ENCODE measurements at regions not wholly inside any gene's neighbourhood (a gene's known extent, or its start where the extent isn't known, plus 50 kb on each side); places are given as distances from the start of the nearest gene placed in this dataset.

DNA sequence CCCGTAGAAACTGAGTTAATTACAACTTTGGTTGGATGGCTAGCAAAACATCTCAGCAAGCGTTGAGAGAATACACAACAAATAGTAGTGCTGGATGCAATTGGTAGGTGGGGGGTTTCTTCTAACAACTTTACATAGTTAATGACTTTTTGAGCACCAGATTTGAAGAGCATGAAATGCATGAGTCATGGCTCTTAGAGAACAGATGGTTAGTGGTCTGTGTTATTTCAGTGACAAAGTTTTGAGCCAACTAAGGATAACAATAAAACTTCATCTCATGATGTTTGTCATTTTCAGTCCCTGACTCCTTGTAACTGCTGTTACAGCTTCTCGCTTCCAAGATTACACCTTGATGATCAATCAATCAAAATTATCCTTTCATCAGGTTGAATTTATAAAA is 399.0 kb upstream of the BRINP1 start:
- Histone ChIP-seq H3K27ac (no peak overlapping the region), H3K9me3 (replicated peaks) (no peaks in the 10 kb centered on the region)

GRCh38 chr9:119765632-119766175 is 396.5 kb upstream of the BRINP1 start:
- Histone ChIP-seq H3K27ac (no peak overlapping the region), H3K4me1 (replicated peaks) (no peaks in the 10 kb centered on the region), H3K4me3 (no peak overlapping the region), H3K27me3 (replicated peaks) (no peaks in the 10 kb centered on the region), H3K36me3 (no peaks in the 10 kb centered on the region), H3K9me3 (replicated peaks) (no peaks in the 10 kb centered on the region)
- no peak for DNase-seq (ENCODE audit: low read depth in 1 of 2, low spot score in 2 of 2)

More for the DNA sequence above, 399.0 kb upstream of the BRINP1 start:
- Histone ChIP-seq H3K27me3 (replicated peaks) (no peaks in the 10 kb centered on the region), H3K36me3 (no peaks in the 10 kb centered on the region), H3K4me3 (no peak overlapping the region), H3K4me1 (replicated peaks) (no peaks in the 10 kb centered on the region)
- DNase-seq (ENCODE audit: low read depth in 1 of 2, low spot score in 2 of 2), result no peak

GRCh38 chr9:119763260-119763659 is 394.0 kb upstream of the BRINP1 start:
- Histone ChIP-seq H3K36me3 (no peaks in the 10 kb centered on the region), H3K4me1 (replicated peaks) (no peaks in the 10 kb centered on the region), H3K27ac (no peak overlapping the region), H3K4me3 (no peak overlapping the region), H3K27me3 (replicated peaks) (no peaks in the 10 kb centered on the region), H3K9me3 (replicated peaks) (no peaks in the 10 kb centered on the region)
- no peak for DNase-seq (ENCODE audit: low read depth in 1 of 2, low spot score in 2 of 2)

DNA sequence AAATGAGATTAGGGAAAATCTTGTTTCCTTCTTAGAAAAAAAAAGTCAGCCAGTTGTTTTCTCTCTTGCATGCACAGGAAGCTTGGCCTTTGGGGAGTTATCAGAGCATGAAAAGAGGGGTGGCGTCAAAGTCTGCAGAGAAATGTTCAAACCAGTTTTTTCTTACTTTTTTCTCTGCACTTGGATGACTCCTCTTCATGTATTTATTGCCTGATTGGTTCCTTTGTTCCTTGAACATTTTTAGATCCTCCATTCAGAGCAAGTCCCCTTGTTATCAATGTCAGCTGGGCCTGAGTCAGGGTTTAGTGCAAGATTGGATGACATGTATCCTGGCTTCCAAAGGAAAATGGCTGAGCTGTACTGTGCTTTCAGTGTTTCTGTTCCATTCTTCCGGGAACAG is 392.6 kb upstream of the BRINP1 start:
- no peaks in the 10 kb centered on the region for H3K27me3 ChIP-seq (replicated peaks)
- no peak overlapping the region for H3K4me3 ChIP-seq
- no peak overlapping the region for H3K27ac ChIP-seq
- DNase-seq (ENCODE audit: low read depth in 1 of 2, low spot score in 2 of 2), result no peak
- H3K4me1 ChIP-seq (replicated peaks), result no peaks in the 10 kb centered on the region
- H3K36me3 ChIP-seq, result no peaks in the 10 kb centered on the region
- no peaks in the 10 kb centered on the region for H3K9me3 ChIP-seq (replicated peaks)

- no peaks in the 10 kb centered on the region for H3K36me3 ChIP-seq
- H3K27me3 ChIP-seq (replicated peaks), result no peaks in the 10 kb centered on the region
- no peak overlapping the region for H3K27ac ChIP-seq
- no peak for DNase-seq (ENCODE audit: low read depth in 1 of 2, low spot score in 2 of 2)
- no peak overlapping the region for H3K4me3 ChIP-seq
- no peaks in the 10 kb centered on the region for H3K9me3 ChIP-seq (replicated peaks)
- no peaks in the 10 kb centered on the region for H3K4me1 ChIP-seq (replicated peaks)
Observed at GRCh38 chr9:119758990-119759389, 389.8 kb upstream of the BRINP1 start.

GRCh38 chr9:119758241-119758640 is 389.0 kb upstream of the BRINP1 start:
- Histone ChIP-seq H3K4me1 (replicated peaks) (no peaks in the 10 kb centered on the region), H3K27ac (no peak overlapping the region), H3K36me3 (no peaks in the 10 kb centered on the region), H3K27me3 (replicated peaks) (no peaks in the 10 kb centered on the region), H3K9me3 (replicated peaks) (no peaks in the 10 kb centered on the region), H3K4me3 (no peak overlapping the region)
- no peak for DNase-seq (ENCODE audit: low read depth in 1 of 2, low spot score in 2 of 2)

DNA sequence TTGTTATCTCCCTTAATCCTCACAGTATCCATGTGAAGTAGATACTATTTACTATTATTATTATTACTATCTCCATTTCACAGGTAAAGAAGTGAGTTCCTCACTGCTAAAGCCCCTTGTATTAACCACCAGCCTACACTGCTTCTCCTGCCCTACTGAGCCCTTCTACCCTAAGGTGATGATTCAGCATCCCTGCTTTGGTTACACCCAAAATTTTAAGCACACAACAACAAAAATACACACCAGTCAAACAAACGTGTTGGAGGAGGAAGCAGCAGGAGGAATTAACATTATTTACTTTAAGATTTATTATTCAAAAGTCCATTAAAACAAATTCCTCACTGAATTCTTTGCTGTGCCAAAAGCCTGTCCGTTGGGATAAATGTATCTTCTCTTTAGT is 370.2 kb upstream of the BRINP1 start:
- DNase-seq (ENCODE audit: low read depth in 1 of 2, low spot score in 2 of 2), result no peak
- H3K4me3 ChIP-seq, result no peak overlapping the region
- H3K4me1 ChIP-seq (replicated peaks), result no peaks in the 10 kb centered on the region
- H3K36me3 ChIP-seq, result no peaks in the 10 kb centered on the region
- no peaks in the 10 kb centered on the region for H3K27me3 ChIP-seq (replicated peaks)
- H3K9me3 ChIP-seq (replicated peaks), result no peaks in the 10 kb centered on the region
- H3K27ac ChIP-seq, result no peak overlapping the region

- Histone ChIP-seq H3K4me1 (replicated peaks) (no peaks in the 10 kb centered on the region), H3K4me3 (no peak overlapping the region), H3K27ac (no peak overlapping the region), H3K9me3 (replicated peaks) (no peaks in the 10 kb centered on the region; the same call in 1 of the 2 replicates), H3K36me3 (no peaks in the 10 kb centered on the region), H3K27me3 (replicated peaks) (no peaks in the 10 kb centered on the region)
- no peak for DNase-seq (ENCODE audit: low read depth in 1 of 2, low spot score in 2 of 2)
Observed at GRCh38 chr9:119736491-119737454, 367.5 kb upstream of the BRINP1 start.

- no peak for DNase-seq (ENCODE audit: low read depth in 1 of 2, low spot score in 2 of 2)
- Histone ChIP-seq H3K4me3 (no peak overlapping the region), H3K9me3 (replicated peaks) (no peaks in the 10 kb centered on the region; the same call in 1 of the 2 replicates), H3K27me3 (replicated peaks) (no peaks in the 10 kb centered on the region), H3K27ac (no peak overlapping the region), H3K36me3 (no peaks in the 10 kb centered on the region), H3K4me1 (replicated peaks) (no peaks in the 10 kb centered on the region)
Observed at GRCh38 chr9:119727988-119728387, 358.8 kb upstream of the BRINP1 start.

GRCh38 chr9:119726035-119726434 is 356.8 kb upstream of the BRINP1 start:
- Histone ChIP-seq H3K36me3 (no peaks in the 10 kb centered on the region), H3K4me1 (replicated peaks) (no peaks in the 10 kb centered on the region), H3K9me3 (replicated peaks) (no peaks in the 10 kb centered on the region), H3K4me3 (no peak overlapping the region), H3K27ac (no peak overlapping the region), H3K27me3 (replicated peaks) (no peaks in the 10 kb centered on the region)
- no peak for DNase-seq (ENCODE audit: low read depth in 1 of 2, low spot score in 2 of 2)

GRCh38 chr9:119722384-119722783 is 353.1 kb upstream of the BRINP1 start:
- no peaks in the 10 kb centered on the region for H3K36me3 ChIP-seq
- H3K27me3 ChIP-seq (replicated peaks), result no peaks in the 10 kb centered on the region
- no peak for DNase-seq (ENCODE audit: low read depth in 1 of 2, low spot score in 2 of 2)
- H3K4me3 ChIP-seq, result no peak overlapping the region
- H3K27ac ChIP-seq, result no peak overlapping the region
- no peaks in the 10 kb centered on the region for H3K4me1 ChIP-seq (replicated peaks)
- no peaks in the 10 kb centered on the region for H3K9me3 ChIP-seq (replicated peaks)

DNA sequence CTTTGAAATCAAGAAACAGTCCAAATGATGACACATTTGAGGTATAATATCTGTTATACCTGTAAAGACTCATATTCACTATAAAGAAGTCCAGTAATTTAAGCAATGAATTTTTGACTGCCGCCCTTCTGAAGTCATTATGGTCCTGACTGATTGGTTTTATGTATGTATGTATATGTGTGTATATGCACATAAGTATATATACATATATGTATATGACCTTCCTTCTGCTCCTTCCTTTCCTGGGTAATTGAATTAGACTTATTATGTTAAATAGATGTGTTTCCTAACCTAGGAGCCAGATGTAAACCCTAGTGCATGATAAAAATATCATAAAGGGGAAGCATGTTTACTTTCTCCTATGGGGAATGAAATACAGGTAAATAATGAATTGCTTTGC is 343.1 kb upstream of the BRINP1 start:
- H3K9me3 ChIP-seq (replicated peaks), result no peaks in the 10 kb centered on the region
- no peaks in the 10 kb centered on the region for H3K4me1 ChIP-seq (replicated peaks)
- no peaks in the 10 kb centered on the region for H3K27me3 ChIP-seq (replicated peaks)
- no peaks in the 10 kb centered on the region for H3K36me3 ChIP-seq
- H3K27ac ChIP-seq, result no peak overlapping the region
- no peak overlapping the region for H3K4me3 ChIP-seq
- no peak for DNase-seq (ENCODE audit: low read depth in 1 of 2, low spot score in 2 of 2)

- DNase-seq (ENCODE audit: low read depth in 1 of 2, low spot score in 2 of 2), result no peak
- Histone ChIP-seq H3K4me1 (replicated peaks) (no peaks in the 10 kb centered on the region), H3K36me3 (no peaks in the 10 kb centered on the region), H3K4me3 (no peak overlapping the region), H3K27me3 (replicated peaks) (no peaks in the 10 kb centered on the region), H3K27ac (no peak overlapping the region), H3K9me3 (replicated peaks) (no peaks in the 10 kb centered on the region)
Observed at GRCh38 chr9:119709431-119709830, 340.2 kb upstream of the BRINP1 start.

DNA sequence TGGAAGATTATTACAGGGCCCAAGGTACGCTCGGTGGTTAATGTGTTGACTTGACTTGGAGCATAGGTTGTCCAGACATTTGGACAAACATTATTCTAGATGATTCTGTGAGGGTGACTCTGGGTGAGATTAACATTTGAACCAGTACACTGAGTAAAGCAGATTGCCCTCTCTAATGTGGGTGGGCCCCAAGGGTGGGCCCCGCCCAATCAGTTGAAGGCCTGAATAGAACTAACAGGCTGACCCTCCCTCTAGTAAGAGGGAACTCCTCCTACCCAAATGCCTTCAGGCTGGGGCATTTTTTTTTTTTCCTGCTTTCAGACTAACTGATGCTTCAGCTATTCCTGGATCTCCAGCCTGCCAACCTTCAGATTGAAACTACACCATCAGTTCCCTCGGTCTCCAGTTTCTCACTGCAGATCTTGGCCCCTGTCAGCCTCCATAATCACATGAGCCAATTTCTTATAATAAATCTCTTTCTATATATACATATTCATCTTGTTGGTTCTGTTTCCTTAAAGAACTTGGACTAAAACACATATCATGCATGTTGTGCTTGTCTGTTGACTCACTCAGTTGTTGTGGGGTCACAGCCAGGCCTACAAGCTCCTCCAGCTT is 338.1 kb upstream of the BRINP1 start:
- H3K27me3 ChIP-seq (replicated peaks), result no peaks in the 10 kb centered on the region
- no peak overlapping the region for H3K4me3 ChIP-seq
- H3K27ac ChIP-seq, result no peak overlapping the region
- no peaks in the 10 kb centered on the region for H3K4me1 ChIP-seq (replicated peaks)
- no peak for DNase-seq (ENCODE audit: low read depth in 1 of 2, low spot score in 2 of 2)
- no peaks in the 10 kb centered on the region for H3K9me3 ChIP-seq (replicated peaks)
- H3K36me3 ChIP-seq, result no peaks in the 10 kb centered on the region
